SU-DHL-6 (cell line): ENCODE measurements at regions not wholly inside any gene's neighbourhood (a gene's known extent, or its start where the extent isn't known, plus 50 kb on each side); places are given as distances from the start of the nearest gene placed in this dataset.

Experiments used
- EZH2phosphoT487 ChIP-seq: fragments of 200-600 bp; sonication (generic), shearing (Covaris generic); conservative IDR thresholded peaks from 2 replicates; pipeline ENCODE4 v1.6.1; 2018; ENCODE audit warnings: mild to moderate bottlenecking, antibody characterized with exemption, low read length, moderate library complexity, mixed read lengths
- TF ChIP-seq, protein P1 (sequence below): fragments of 200-600 bp; sonication (generic); IDR thresholded peaks from one replicate; pipeline ENCODE4 v1.5.1; 2017; ENCODE audit warnings: antibody characterized with exemption, mild to moderate bottlenecking, low read length, moderate library complexity; ENCODE audit not compliant: insufficient read depth, poor library complexity, severe bottlenecking

GRCh38 chr13:22961835-22962537 lies 218.8 kb upstream of the SGCG start:
- TF ChIP-seq, protein P1, sequence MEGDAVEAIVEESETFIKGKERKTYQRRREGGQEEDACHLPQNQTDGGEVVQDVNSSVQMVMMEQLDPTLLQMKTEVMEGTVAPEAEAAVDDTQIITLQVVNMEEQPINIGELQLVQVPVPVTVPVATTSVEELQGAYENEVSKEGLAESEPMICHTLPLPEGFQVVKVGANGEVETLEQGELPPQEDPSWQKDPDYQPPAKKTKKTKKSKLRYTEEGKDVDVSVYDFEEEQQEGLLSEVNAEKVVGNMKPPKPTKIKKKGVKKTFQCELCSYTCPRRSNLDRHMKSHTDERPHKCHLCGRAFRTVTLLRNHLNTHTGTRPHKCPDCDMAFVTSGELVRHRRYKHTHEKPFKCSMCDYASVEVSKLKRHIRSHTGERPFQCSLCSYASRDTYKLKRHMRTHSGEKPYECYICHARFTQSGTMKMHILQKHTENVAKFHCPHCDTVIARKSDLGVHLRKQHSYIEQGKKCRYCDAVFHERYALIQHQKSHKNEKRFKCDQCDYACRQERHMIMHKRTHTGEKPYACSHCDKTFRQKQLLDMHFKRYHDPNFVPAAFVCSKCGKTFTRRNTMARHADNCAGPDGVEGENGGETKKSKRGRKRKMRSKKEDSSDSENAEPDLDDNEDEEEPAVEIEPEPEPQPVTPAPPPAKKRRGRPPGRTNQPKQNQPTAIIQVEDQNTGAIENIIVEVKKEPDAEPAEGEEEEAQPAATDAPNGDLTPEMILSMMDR = no peak
- TF ChIP-seq EZH2phosphoT487 = no peak
